Keratinocyte (primary cell): ENCODE measurements at regions not wholly inside any gene's neighbourhood (a gene's known extent, or its start where the extent isn't known, plus 50 kb on each side); places are given as distances from the start of the nearest gene placed in this dataset.

Source experiments
- EZH2 ChIP-seq: IDR thresholded peaks from one replicate; pipeline ENCODE4 v1.6.1; 2012; ENCODE audit warnings: inconsistent platforms, mild to moderate bottlenecking, low read length, moderate library complexity
- TF ChIP-seq, protein P1 (sequence below), 3 experiments: IDR thresholded peaks in 1 of 3; conservative IDR thresholded peaks in 1 of 3; optimal IDR thresholded peaks in 1 of 3; 2 replicates in 2 of 3; 3 replicates in 1 of 3; pipeline versions ENCODE3 to v1.5.1; 2011; ENCODE audit warnings: low read length in 3 of 3, mild to moderate bottlenecking in 3 of 3, moderate library complexity in 2 of 3, control low read depth in 1 of 3, inconsistent platforms in 1 of 3; ENCODE audit not compliant: insufficient read depth in 2 of 3; ENCODE audit errors: extremely low read depth in 1 of 3

DNA sequence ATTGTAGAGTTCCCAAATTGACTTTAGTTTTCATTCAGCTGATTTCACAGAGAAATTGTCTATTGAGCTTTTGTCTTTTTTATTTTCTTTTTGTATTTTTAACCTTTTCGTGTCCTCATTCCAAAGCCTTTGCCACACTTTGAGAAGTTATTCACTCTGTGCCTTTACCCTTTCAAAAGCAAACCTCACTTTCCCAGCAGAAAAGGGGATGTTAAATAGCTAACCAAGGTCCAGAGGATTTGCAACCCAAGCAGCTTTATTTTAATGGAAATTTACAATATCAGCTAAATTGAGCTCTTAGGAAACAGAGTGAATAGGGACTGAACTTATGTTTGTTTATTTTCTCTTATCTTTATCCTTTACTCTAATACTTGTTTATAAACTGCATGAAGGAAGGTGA lies 428.8 kb downstream of the PCDH7 start:
- TF ChIP-seq, protein P1, sequence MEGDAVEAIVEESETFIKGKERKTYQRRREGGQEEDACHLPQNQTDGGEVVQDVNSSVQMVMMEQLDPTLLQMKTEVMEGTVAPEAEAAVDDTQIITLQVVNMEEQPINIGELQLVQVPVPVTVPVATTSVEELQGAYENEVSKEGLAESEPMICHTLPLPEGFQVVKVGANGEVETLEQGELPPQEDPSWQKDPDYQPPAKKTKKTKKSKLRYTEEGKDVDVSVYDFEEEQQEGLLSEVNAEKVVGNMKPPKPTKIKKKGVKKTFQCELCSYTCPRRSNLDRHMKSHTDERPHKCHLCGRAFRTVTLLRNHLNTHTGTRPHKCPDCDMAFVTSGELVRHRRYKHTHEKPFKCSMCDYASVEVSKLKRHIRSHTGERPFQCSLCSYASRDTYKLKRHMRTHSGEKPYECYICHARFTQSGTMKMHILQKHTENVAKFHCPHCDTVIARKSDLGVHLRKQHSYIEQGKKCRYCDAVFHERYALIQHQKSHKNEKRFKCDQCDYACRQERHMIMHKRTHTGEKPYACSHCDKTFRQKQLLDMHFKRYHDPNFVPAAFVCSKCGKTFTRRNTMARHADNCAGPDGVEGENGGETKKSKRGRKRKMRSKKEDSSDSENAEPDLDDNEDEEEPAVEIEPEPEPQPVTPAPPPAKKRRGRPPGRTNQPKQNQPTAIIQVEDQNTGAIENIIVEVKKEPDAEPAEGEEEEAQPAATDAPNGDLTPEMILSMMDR (optimal IDR thresholded peaks at IDR 0.05 in 1 of 3, IDR thresholded peaks at IDR 0.05 in 1 of 3, conservative IDR thresholded peaks at IDR 0.05 in 1 of 3; ENCODE audit: extremely low read depth in 1 of 3, insufficient read depth in 2 of 3, low read length in 3 of 3), result no peak
- no peak for TF ChIP-seq EZH2
